SK-N-SH (cell line): ENCODE measurements at regions not wholly inside any gene's neighbourhood (a gene's known extent, or its start where the extent isn't known, plus 50 kb on each side); places are given as distances from the start of the nearest gene placed in this dataset.

Experiments used
- CTCF ChIP-seq: fragments of 200-600 bp; sonication (generic); IDR thresholded peaks from 2 replicates; pipeline ENCODE4 v1.6.1; 2017; ENCODE audit warnings: antibody characterized with exemption, mild to moderate bottlenecking, moderate library complexity
- POLR2AphosphoS5 ChIP-seq: IDR thresholded peaks from 2 replicates; pipeline ENCODE4 v1.6.1; 2012; ENCODE audit warnings: low read depth, low read length
- SIN3A ChIP-seq: IDR thresholded peaks from 2 replicates; pipeline ENCODE4 v1.6.1; 2012; ENCODE audit warnings: low read depth, mild to moderate bottlenecking, low read length, moderate library complexity, borderline replicate concordance
- TAF1 ChIP-seq: IDR thresholded peaks from 2 replicates; pipeline ENCODE4 v1.6.1; 2012; ENCODE audit warnings: low read depth, mild to moderate bottlenecking, low read length, moderate library complexity, borderline replicate concordance
- TF ChIP-seq, protein P1 (sequence below): IDR thresholded peaks from 2 replicates; pipeline ENCODE4 v1.4.0; 2012; ENCODE audit warnings: low read depth
- TF ChIP-seq, protein P2 (sequence below): IDR thresholded peaks from 2 replicates; pipeline ENCODE4; 2012

DNA sequence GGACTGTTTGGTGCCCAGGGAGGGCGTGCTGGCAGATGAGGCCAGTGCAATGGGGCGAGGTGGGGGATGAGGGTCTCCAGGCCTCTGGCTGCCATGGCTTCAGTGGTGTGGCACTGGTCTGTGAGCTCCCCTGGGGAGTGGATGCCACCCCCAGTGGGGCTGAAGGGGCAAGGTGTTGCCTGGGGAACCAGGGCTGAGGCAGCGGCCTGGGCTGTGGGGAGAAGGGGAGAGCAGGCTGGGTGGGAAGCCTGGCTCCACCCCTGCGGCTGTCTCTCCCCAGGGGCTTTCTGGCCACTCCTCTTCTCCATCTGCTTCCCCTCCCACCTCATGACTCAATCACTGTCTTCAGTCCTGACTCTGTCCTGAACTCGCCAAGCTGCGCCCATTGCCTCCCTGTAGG, 88.4 kb upstream of the TLE3 start:
- TF ChIP-seq, protein P1, sequence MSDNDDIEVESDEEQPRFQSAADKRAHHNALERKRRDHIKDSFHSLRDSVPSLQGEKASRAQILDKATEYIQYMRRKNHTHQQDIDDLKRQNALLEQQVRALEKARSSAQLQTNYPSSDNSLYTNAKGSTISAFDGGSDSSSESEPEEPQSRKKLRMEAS, result no peak
- TF ChIP-seq TAF1 (no peak), POLR2AphosphoS5 (no peak), CTCF (no peak), SIN3A (no peak)
- TF ChIP-seq, protein P2, sequence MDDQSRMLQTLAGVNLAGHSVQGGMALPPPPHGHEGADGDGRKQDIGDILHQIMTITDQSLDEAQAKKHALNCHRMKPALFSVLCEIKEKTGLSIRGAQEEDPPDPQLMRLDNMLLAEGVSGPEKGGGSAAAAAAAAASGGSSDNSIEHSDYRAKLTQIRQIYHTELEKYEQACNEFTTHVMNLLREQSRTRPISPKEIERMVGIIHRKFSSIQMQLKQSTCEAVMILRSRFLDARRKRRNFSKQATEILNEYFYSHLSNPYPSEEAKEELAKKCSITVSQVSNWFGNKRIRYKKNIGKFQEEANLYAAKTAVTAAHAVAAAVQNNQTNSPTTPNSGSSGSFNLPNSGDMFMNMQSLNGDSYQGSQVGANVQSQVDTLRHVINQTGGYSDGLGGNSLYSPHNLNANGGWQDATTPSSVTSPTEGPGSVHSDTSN, result no peak
